ENCODE measurements at regions not wholly inside any gene's neighbourhood (a gene's known extent, or its start where the extent isn't known, plus 50 kb on each side); places are given as distances from the start of the nearest gene placed in this dataset.

DNA sequence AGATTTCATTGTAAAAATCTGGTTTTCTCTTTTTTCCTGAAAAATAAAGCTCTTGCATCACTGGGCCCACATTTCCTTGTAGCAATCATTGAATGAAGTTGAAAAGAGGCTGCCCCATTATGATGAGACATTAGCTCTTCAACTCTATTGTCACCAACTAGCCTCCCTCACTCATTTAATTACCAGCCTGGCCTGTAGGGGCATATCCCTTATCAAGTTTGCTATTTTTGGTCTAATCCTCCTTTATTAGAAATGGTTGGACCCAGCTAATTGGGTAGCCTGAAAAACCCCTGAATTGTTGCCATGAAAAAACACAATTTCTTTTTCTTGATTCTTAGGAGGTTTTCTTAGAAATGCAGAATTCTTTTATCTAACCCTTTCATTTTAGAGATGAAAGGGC lies 164.6 kb upstream of the CASK start:
- TF ChIP-seq, protein P1, sequence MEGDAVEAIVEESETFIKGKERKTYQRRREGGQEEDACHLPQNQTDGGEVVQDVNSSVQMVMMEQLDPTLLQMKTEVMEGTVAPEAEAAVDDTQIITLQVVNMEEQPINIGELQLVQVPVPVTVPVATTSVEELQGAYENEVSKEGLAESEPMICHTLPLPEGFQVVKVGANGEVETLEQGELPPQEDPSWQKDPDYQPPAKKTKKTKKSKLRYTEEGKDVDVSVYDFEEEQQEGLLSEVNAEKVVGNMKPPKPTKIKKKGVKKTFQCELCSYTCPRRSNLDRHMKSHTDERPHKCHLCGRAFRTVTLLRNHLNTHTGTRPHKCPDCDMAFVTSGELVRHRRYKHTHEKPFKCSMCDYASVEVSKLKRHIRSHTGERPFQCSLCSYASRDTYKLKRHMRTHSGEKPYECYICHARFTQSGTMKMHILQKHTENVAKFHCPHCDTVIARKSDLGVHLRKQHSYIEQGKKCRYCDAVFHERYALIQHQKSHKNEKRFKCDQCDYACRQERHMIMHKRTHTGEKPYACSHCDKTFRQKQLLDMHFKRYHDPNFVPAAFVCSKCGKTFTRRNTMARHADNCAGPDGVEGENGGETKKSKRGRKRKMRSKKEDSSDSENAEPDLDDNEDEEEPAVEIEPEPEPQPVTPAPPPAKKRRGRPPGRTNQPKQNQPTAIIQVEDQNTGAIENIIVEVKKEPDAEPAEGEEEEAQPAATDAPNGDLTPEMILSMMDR (IDR thresholded peaks at IDR 0.05): no peak
- no peak for TF ChIP-seq POLR2A (IDR thresholded peaks at IDR 0.05)
